ENCODE measurements at regions not wholly inside any gene's neighbourhood (a gene's known extent, or its start where the extent isn't known, plus 50 kb on each side); places are given as distances from the start of the nearest gene placed in this dataset.

GRCh38 chr2:173766537-173767289 is 198.5 kb downstream of the SP3 start:
- TF ChIP-seq CTCF (IDR thresholded peaks at IDR 0.05) (no peak), ZFX (IDR thresholded peaks at IDR 0.05; ENCODE audit: borderline replicate concordance) (no peak)
